ENCODE measurements at regions not wholly inside any gene's neighbourhood (a gene's known extent, or its start where the extent isn't known, plus 50 kb on each side); places are given as distances from the start of the nearest gene placed in this dataset.

DNA sequence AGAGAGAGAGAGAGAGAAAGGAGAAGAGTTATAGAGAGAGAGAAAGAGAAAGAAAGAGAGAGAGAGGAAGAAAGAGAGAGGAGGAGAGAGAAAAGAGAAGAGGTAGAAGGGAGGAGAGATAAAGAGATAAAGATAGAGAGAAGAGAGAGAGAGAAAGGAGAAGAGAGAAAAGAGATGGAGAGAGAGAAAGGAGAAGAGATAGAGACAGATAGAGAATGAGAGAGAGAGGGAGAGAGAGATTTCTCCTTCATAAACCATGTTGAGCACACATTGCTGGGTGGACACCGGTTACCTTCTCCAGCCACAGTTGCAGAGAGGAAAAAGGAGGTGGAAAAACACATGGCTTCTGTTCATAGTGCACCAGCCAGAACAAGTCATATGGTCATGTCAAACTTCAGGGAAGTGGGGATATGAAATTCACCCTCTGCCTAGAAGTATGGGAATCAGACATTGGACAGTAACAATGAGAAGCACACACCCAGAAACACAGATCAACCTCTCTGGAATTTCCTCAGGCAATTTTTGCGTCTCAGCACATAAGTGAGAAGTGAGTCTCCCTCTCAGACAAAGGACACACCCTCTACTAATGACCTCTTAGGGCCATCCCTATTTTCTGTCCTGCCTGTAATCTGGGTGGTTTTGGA is 172.5 kb upstream of the SVIL start:
- DNase-seq (ENCODE audit: extremely low read depth in 1 of 11, low read depth in 9 of 11, low spot score in 4 of 11), result no peak

DNA sequence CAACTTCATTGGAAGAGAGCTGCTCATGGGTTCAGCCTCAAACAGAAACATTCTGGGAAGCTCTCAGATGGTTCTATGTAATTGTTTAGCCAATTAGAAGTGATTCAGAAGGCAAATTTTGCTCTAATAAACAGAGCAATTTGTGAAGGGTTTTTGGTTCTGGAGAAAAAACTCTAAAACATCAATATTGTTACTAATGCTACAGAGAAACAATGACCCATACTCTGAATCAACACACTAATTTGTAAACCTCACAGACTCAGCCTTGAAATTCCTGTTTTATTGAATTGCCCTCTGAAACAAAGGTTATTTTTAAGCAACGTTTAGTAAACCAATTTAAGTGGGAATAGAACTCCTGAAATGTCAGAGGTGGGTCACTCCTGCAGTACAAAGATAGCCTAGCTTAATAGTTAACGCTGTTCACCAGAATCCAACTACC is 171.6 kb upstream of the SVIL start:
- DNase-seq (ENCODE audit: extremely low read depth in 1 of 11, low read depth in 9 of 11, low spot score in 4 of 11), result no peak

DNA sequence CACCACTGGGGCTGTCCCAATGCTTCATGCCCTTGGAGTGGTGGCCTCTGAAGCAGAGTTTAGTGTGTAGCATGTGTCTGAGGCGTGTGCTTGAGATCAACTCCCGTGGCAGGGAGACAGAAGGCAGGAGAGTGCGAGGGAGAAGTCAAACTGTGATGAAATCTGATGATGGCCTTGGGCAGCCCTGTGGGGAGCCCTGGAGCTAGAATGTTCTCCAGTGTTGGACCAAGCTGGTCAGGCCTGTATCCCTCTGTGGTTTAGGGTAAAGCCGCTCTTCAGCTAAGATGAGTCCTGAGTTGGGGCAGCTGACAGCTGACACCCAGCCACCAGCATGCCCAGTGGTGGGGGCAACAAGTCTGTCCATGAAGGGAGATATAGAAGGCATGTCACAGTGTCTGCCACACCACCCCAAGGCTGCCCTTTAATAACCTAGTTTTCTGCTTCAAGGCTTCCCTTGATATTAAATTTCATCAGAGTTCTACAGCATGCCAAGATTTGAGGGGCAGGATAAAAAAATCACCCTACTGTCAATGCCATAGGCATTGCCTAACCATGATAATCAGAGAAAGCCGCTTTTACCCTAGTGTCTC is 170.5 kb upstream of the SVIL start:
- DNase-seq (ENCODE audit: extremely low read depth in 1 of 11, low read depth in 9 of 11, low spot score in 4 of 11), result no peak

DNA sequence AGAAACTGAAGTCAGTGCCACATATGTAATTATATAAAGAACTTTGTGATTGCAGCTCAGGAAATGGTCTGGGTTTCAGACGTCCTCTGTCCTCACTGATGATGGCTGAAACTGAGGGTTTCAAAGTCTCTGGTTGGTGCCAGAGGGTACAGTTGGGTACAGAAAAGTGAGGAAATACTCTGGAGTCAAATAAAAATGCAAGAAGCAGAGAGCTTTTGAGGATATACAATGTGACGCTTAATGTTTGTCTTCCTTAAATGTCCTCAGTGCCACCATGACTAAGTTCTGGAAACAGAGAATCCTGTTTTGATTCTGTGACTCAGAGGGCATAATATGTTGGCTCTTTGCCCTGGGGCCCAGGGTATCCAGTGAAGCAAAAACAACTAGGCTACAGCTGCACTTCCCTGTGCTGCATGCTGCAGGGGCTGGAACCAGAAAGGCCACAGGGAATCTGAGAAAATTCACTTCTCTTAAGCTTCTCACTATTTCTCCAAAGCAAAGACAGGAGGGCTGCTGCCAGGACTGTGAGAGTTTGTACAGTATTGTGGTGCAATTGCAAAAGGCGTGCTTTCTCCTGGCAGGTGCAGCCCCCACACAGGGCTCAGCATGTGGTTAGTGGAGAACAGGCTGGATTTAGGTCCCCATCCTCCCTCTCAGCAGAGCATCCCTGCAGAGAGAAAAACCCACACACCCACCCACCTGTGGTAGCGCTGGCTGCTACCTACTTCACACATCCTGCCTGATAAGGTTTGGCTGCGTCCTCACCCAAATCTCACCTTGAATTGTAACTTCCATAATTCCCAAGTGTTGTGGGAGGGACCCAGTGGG is 169.5 kb upstream of the SVIL start:
- no peak for DNase-seq (ENCODE audit: extremely low read depth in 1 of 11, low read depth in 9 of 11, low spot score in 4 of 11)

DNA sequence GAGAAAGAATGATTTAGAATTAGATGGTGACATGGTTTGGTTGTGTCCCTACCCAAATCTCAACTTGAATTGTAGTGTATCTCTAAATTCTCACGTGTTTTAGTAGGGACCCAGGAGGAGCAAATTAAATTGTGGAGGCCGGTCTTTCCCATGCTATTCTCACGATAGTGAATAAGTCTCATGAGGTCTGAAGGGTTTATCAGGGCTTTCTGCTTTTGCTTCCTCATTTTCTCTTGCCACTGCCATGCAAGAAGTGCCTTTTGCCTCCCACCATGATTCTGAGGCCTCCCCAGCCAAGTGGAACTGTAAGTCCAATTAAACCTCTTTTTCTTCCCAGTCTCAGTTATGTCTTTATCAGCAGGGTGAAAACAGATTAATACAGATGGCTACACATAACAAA is 167.4 kb upstream of the SVIL start:
- no peak for DNase-seq (ENCODE audit: extremely low read depth in 1 of 11, low read depth in 9 of 11, low spot score in 4 of 11)

DNA sequence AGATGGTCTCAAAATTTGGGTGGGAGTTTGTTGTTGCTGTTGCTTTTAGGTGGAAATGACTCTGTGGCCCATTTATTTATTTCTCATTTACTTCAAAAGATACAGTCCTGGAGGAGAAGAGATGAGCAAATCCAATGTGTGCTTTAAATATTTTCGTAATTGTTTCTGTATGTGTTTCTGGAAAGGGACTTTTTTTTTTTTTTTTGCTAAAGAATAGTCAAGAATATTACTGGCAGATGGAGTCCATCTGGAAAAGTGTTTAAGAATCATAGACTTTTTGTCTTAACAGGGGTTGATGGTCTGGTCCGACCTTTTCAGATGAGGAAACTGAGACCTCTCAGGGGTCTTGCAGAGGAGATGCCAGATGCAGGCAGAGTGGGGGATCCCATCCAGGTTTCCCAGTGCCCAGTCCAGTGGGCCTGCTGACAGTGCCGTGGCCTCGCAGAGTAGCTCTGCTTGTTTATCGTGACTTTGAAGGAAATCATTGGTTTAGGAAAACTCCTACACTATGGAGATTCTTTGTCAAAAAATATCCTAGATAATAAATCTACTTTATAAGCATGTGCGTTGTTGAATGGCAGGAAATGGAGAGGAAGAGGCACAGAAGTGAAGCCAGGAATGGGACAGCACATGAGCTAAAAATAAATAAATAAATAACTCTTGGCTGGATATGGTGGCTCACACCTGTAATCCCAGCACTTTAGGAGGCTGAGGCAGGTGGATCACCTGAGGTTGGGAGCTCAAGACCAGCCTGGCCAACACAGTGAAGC is 164.3 kb upstream of the SVIL start:
- DNase-seq (ENCODE audit: extremely low read depth in 1 of 11, low read depth in 9 of 11, low spot score in 4 of 11), result no peak

DNA sequence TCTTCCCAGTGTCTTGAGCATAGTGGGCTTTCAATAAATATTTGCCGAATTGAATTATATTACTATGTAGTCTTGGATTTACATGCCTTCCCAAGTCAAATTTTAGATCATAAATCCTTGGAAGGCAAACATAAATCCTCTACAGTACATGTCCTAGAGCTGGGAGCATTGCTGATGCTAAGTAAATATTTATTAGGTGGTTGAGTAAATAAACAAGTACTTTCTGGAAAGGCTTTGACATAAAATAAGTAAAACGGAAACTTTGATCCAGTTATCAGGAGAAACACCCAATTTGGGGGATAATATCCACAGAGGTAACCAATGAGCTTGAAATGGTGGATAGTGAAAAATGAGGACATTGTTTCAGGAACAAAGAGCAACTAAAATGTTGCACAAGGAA is 162.8 kb upstream of the SVIL start:
- DNase-seq (ENCODE audit: extremely low read depth in 1 of 11, low read depth in 9 of 11, low spot score in 4 of 11), result no peak

DNA sequence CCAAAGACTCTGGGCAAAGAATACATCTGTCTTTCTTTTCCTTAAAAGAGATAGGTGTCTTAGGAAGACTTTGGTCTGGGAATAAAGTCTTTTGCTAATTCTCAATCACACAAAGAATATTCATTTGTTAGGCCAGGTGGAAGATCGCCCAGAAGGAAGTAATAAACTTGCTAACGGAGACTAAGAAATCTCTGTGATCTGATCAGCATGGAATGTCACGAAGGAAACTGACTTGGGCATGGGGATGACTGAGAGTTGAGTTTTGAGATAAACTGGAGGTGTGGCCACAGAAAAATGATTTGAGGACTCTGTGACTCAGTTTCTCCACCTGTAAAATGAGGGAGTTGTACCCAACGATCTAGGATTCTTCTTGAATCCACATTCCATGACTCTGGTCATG is 161.1 kb upstream of the SVIL start:
- no peak for DNase-seq (ENCODE audit: extremely low read depth in 1 of 11, low read depth in 9 of 11, low spot score in 4 of 11)

DNA sequence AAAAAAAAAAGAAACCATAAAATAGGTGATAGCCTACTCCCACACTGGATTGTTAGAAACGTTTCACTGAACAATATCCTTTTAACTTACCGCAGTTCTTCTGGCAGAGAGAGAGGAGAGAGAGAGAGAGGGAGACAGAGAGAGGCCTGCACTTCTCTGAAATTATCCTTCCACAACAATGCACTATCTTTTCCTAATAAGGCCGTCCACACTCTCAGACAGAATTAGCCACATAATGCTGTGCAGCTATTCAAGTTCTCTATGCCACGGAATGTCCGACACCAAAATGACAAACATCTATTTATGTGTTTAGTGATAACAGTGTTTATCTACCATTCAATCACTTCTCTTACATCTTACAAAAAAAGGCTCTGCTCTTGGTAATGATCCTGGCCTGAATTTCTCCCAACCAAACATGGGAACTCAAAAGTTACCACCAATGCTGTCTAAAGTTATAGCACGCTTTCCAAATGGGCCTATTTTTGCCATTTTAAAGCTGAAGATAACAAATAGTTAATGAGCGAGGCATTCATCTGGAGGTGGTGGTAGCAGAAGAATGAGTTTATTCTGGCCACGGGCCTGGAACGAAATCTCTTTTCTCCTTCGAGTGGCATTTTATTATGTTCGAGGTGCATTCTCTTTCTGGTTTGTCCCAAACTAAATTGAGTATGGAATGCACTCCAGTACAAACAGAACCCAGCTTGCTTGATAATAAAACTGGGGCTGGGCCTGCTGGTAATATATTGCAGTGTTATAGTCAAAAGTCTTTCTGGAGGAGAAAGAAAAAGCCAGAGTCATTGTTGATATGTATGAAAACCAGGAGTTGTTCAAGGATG is 160.2 kb upstream of the SVIL start:
- DNase-seq (ENCODE audit: extremely low read depth in 1 of 11, low read depth in 9 of 11, low spot score in 4 of 11), result no peak

DNA sequence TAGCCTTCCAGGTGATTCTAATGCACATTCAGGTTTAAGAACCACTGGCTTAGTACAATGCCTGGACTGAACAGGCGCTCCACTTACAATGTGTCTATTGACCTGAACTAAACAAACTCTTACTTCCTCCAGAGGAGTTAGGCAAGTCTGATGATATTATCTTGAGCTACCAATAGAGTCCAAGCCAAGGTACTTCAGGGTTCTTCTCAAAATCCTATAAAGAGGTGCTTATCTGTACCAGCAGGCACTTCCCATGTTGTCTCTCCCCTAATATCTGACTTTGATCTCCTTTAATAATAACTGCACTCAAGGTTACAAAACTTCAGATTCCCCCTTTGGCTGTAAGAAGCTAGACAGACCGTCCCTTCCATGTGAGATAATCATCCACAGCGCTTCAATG is 157.0 kb upstream of the SVIL start:
- no peak for DNase-seq (ENCODE audit: extremely low read depth in 1 of 11, low read depth in 9 of 11, low spot score in 4 of 11)

DNA sequence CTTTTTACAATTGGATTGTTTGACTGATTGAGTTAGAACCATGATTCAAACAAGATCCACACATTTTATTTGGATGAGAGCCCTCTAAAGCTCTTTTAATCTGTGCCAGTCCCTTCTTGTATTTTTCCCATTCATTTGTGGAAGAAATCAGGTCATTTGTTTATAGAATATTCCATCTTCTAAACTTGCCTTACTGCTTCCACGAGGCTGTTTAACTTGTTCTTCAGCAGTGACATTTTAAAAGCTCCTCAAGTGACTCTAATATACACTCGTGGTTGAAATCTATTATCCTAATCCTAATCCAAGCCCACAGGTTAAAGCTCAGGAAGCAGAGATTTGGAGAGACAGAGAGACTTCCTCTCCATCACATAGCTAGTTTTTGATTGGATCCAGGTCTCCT is 155.4 kb upstream of the SVIL start:
- DNase-seq (ENCODE audit: extremely low read depth in 1 of 11, low read depth in 9 of 11, low spot score in 4 of 11), result no peak

DNA sequence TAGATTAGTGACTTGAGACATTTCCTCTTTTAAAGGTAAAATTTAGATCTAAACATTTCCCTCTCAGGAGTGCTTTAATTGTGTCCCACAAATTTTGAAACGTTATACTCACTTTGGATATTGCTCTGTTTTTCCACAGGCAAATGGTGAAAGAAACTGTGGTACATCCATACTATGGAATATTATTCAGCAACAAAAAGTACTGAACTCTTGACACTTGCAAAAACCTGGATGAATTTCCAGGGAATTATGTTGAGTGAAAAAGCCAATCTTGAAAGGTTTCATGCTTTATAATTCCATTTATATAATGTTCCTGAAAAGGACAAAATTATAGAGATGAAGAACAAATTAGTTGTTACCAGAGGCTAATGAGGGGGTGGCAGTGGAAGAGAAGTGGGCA is 153.3 kb upstream of the SVIL start:
- DNase-seq (ENCODE audit: extremely low read depth in 1 of 11, low read depth in 9 of 11, low spot score in 4 of 11), result no peak

DNA sequence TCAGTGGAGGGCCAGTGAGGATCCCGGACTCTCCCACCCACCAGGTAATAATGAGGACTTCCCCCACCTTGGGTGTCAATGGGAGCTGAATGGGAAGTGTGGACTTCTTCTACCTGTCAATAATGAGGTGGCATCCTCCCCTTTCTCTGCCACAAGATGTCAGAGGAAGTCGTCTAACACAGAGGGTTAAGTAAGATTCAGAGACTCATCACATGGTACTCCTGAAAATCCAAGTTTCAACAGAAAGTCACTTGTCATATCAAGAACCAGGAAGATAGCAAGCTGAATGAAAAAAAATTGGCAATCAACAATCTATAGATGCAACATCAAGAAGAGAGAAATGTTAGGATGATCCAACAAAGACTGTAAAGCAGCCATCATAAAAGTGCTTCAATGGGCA is 150.9 kb upstream of the SVIL start:
- DNase-seq (ENCODE audit: extremely low read depth in 1 of 11, low read depth in 9 of 11, low spot score in 4 of 11), result no peak

DNA sequence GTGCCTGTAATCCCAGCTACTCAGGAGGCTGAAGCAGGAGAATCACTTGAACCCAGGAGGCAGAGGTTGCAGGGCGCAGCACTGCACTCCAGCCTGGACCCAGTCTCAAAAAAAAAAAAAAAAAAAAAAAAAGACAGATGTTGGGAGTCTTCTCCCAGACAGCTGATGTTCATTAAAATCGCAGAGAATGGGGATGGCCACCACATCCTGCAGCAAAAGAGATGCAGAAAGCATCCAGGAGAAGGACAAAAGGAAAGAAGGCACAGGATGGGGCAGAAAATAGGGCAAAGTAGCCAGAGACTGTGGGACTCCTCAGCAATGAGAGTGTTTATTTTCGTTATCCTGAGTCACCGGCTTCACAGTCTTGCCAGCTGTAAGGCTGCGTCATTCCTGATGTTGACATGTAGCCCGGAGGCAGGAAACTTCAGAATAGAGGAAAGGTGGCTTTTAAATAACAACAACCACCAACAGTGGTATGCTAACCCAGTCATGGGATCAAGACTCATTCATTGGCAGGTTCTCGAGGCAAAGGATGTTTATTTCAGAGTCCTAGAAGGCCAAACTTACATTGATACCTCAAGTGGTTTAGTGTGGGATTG is 149.5 kb upstream of the SVIL start:
- peak in 1 of 11 donors; percentile 13 for DNase-seq (ENCODE audit: extremely low read depth in 1 of 11, low read depth in 9 of 11, low spot score in 4 of 11)

DNA sequence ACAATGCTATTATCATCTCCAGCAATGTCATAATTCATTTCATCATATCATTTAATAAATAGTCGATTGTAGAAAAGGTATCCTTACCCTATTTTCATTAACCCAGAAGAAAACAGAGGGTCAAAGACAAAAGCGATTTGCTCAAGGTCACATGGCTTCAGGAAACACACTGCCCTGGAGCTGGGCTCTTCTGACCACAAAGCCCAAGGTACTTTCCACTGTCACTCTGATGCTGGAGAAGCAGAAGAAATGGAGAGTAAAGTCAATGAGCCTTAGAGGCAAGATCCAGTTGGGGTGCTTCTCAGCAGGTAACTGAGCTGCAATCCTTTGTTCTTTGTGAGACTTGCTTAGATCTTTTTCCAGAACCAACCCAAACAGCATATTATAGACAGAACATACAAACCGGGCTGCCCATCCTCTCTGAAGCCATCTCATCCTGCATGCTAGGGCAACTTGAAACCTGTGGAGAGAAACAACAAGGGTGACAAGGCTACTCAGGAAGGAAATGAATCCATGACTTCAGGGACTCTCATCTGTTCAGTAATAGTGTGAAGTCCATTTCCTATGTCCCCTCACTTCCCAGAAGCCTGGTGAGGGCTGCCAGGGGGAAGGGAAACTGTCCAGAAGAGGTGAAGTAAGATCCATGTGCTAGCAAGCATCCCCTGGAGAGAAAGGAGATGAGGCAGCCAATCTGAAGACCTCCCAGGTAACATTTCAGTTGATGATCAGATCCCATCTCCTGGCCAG is 148.6 kb upstream of the SVIL start:
- DNase-seq (ENCODE audit: extremely low read depth in 1 of 11, low read depth in 9 of 11, low spot score in 4 of 11), result no peak

DNA sequence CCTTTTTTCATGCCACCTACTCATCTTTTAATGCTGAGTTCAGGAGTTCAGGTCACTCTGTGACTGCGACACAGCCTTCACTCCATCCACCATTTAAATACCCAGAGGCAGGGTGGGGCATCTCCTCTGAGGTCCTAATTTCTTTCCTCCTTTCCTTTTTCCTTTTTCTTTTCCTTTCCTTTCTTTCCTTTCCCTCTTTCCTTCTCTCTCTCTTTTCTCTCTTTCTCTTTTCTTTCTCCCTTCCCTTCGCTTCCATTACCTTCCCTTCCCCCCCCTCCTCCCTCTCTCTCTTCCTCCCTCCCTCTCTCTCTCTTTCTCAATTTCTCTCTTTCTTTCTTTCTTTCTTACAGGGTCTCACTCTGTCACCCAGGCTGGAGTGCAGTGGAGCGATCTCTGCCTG is 145.9 kb upstream of the SVIL start:
- no peak for DNase-seq (ENCODE audit: extremely low read depth in 1 of 11, low read depth in 9 of 11, low spot score in 4 of 11)

DNA sequence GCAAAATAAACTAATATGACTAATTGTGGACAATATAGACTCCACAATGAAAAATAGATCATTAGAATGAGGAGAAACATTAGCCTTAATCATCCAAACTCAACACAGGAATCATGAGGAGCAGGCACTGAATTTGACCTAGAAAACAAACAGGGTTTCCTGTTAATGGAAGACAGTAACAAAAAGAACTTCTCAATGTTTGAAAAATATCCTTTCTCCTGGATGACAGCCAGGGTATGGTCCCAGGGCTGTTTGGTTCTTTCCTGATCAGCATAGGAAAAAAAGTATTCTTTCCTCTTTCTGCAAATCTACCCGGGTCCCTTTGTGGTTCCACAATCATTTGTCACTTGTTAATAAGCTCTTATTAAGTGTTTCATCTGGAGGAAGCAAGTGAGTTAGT is 145.3 kb upstream of the SVIL start:
- no peak for DNase-seq (ENCODE audit: extremely low read depth in 1 of 11, low read depth in 9 of 11, low spot score in 4 of 11)

DNA sequence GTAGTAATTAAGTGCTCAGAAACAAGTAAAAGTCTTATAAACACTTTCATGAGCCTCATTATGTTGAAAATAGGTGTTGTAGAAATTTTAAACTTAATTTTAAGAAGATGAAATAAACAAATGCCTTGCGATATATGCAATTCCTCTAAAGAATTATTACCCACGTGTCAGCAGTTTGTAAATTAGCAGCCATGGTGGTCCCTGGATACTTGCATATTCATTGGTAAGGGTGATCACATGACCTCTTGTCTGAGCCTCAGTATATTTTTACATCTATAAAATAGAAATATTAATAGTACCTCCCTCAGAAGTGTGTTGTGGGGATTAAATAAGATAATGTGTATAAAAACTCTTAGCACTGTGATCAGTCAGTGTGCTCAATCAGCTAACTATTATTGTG is 141.5 kb upstream of the SVIL start:
- no peak for DNase-seq (ENCODE audit: extremely low read depth in 1 of 11, low read depth in 9 of 11, low spot score in 4 of 11)

Measured in renal cortex interstitium (tissue), 11 donors.